Stimulated activated CD8-positive, alpha-beta memory T cell treated with anti-CD3 and anti-CD28 coated beads, Interleukin-2, amount 100 ng/mL, for 48 hours (primary cell): ENCODE measurements at regions not wholly inside any gene's neighbourhood (a gene's known extent, or its start where the extent isn't known, plus 50 kb on each side); places are given as distances from the start of the nearest gene placed in this dataset.

Experiments used
- DNase-seq, 2 donors: peaks; one replicate each; pipeline ENCODE4 v3.0.0-alpha.2; 2020; ENCODE audit warnings: low read depth in 2 of 2

GRCh38 chr2:103734911-103735310 lies 973.1 kb downstream of the TMEM182 start:
- no peak for DNase-seq

DNA sequence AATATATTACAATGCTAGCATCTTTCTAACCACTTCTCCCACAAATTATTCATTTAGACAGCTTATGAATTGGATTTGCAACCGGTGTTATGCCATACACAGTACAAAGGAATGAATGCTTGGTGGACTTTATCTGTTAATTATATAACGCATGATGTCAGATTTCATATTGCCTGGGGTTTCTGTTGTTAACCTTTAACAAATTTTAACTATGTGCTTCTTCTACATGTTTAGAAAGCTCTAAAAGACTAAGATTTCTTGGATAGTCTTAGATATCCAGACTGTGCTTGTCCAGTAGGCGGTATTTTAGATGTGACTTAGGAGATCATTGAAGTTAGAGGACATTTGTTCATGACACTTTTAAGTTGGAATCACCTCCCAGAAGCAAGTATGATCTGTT lies 976.3 kb downstream of the TMEM182 start:
- no peak for DNase-seq

- DNase-seq, result no peak
Measured at GRCh38 chr2:103738606-103739005, 976.8 kb downstream of the TMEM182 start.

- no peak for DNase-seq
Measured at GRCh38 chr2:103739186-103739585, 977.4 kb downstream of the TMEM182 start.

- DNase-seq, result no peak
Measured at GRCh38 chr2:103739921-103740320, 978.1 kb downstream of the TMEM182 start.

- no peak for DNase-seq
Measured at GRCh38 chr2:103740631-103741030, 978.8 kb downstream of the TMEM182 start.

DNA sequence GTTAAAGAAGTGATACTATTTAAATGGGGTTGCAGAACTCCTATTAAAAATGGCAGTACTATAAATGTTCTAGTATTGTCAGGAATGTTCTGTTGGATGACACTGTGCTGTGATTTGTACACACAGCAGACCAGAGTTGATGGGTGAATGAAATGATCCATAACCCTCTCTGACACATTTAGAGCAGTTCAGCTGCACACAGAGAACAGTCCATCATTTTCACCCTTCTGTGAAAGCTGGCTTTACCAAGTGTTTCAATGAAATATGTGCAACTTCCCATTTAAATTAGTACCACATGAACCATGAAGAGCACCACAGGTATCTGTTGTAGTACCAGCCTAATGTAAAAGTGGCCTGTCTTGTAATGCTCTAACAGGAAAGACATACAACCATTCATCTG lies 981.4 kb downstream of the TMEM182 start:
- DNase-seq, result no peak

GRCh38 chr2:103754530-103754929 lies 992.7 kb downstream of the TMEM182 start:
- no peak for DNase-seq

GRCh38 chr2:103773884-103774283 lies 1012.1 kb downstream of the TMEM182 start:
- DNase-seq, result no peak

DNA sequence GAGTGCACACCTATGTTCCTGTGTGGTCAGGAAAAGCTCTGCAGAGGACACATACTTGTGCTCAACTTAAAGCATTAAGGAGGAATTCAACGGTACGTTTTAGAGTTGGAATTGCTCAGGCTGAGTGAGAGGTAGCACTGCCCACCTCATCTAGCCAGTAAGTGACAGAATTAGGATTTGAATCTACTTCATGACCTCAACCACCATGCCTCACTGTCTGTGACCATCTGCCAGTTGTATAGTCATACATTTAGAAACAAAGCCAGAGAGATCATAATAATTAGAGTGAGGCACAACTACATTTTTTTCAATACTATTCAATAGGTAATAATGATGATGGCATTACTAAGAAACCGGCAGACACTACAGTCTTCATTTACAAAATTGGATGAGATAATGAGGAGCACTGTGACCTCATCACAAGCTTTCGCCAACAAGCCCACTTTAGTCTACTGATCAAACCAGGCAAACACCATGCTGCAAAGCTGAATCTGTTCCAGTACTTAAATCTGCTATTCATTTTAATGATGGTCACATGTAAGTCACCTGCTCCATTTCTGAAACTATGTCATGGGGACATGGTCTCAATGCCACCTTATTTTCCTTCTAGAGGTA lies 1018.4 kb downstream of the TMEM182 start:
- no peak for DNase-seq

DNA sequence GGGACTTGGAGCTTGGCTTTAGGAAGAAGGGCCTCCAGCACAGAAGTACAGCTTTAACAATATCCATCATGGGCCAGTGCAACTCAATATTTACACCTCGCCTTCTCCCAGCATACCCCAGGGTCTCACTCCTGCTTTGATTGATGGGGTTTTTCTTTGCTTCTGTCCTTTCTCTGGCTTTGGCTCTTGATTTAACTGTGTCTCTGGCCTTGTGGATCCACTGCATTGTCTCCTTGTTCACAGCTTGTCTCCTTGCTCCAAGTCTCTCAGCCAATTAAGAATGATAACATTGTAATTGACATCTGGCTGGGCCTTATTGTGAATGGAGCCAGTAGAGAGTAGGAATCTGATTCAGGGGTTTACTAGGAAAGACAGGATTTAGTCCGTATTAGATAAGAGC lies 1019.5 kb downstream of the TMEM182 start:
- no peak for DNase-seq

DNA sequence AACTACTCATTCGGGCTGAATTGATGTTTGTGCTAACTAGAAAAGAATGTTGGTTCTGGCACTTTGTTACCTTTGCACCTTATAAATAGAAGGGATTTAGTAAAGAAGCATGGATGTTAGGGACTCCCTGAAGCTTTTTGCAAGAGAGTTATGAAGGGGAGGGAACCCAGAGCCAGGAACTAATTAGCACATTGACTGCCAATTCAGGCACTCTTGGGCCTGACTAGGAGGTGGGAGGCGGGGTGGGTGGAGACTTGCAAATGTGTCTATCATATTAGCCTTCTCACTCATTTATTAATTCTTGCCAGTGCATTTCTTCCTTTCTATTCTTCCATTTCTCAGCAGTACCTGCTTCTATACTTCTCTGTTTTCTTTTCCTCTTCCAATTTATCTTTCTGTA lies 1022.4 kb downstream of the TMEM182 start:
- DNase-seq, result no peak

DNA sequence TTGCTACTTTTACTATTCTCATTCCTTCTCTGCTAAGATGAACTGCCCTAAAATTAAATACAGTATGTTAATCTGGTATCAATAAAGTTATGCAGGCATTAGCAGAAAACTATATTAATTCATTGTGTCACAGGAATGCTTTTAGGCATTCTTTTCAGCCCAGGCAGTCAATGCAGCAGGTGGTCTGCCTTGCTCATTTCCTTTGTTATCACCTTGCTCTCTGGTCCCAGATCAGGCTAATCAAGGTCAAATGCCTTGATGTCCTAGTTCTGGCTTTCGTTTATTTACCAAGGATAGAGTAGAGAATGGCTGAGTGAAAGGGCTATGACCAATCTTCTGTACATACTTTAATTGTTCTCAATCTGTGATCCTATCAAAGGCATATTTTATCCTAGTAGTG lies 1023.6 kb downstream of the TMEM182 start:
- no peak for DNase-seq

DNA sequence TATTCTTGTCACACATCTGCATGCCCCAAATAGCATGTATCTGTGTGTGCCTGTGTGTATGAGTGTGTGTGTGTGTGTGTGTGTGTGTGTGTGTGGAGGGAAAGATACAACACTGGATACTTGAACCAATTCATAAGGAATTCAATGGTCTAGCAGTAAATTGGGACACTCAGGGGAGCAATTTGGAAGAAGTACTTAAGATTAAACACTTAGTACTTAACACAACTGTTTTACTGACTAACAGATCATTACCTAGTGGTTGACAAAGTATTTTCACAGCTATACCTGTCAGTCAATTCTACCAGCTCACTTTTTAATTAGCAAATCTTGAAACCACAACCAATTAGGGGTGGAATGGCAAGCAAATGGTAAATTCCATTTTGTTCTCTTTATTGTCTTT lies 1024.1 kb downstream of the TMEM182 start:
- DNase-seq, result no peak

GRCh38 chr2:103788389-103788788 lies 1026.6 kb downstream of the TMEM182 start:
- DNase-seq, result no peak

DNA sequence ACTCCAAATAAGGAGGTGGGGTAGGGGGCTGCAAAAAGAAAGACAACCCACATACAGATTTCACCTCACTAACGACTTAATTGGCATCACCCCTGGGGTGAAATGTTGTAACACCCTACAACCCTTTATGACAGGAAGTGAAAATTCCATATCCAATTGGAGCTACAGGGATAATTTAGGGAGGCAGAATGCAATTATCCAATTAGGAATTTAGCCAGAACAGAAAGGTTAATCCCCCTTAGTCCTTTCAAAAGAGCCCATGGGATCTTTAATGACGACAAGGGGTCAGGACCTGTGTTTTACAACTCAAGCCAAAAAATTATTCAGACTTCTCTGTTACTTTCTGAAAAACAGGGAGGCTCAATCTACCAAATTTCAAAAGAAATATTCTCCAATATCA lies 1027.1 kb downstream of the TMEM182 start:
- DNase-seq, result no peak

- no peak for DNase-seq
Measured at GRCh38 chr2:103789381-103790095, 1027.7 kb downstream of the TMEM182 start.

DNA sequence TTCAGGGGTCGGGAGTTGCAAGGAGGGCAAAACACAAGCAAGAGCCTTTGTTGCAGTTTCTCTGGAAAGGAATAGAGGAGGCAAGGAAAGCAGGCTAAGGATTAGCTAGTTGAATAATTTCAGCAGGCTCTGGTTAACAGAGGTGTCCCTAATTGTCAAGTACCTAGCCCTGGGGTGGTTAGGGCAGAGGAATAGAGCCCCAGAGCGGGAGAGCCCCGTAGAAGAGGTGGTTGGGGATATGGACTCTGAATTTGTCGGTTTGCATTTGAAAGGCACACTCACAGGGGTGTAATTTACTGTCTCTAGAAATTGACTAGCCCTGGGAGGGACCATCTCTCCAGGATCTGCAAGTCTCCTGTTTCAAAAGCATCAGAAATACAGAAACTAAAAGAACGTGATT lies 1030.2 kb downstream of the TMEM182 start:
- DNase-seq, result no peak

DNA sequence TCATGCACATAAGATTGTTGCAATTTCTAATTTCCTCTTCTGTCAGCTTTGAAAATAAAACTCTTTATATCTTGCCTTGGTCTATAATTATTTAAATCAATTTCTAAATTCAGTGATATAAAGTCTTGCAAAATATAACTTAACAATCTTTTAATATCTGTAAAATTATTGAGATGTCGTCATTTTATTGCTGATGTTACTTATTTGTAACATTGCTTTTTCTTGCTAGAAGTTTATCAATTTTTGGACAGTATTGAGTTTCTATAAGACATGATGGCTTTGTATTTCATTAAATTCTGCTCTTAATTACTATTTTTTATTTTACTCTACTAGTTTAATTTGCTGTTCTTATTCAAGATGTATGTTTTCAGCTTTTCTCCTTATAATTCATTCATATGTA lies 1036.5 kb downstream of the TMEM182 start:
- no peak for DNase-seq

DNA sequence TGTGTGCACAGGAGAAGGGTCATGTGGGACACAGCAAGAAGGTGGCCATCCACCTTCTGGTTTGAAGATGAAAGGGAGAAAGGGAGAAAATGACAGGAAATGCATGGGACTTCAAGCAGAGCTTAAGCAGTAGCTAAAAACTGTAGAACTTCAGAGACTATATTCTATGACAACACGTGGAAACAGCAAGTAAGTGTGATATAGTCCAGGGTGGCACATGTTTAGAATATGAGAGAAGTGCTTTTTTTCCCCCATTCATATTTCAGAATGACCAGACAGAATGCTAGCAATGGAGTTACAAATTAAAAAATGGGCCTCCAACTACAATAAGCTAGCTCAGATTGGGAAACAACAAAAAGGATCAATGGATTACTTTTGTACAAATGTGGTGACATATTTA lies 1042.2 kb downstream of the TMEM182 start:
- no peak for DNase-seq

- DNase-seq, result no peak
Measured at GRCh38 chr2:103805746-103806145, 1043.9 kb downstream of the TMEM182 start.

DNA sequence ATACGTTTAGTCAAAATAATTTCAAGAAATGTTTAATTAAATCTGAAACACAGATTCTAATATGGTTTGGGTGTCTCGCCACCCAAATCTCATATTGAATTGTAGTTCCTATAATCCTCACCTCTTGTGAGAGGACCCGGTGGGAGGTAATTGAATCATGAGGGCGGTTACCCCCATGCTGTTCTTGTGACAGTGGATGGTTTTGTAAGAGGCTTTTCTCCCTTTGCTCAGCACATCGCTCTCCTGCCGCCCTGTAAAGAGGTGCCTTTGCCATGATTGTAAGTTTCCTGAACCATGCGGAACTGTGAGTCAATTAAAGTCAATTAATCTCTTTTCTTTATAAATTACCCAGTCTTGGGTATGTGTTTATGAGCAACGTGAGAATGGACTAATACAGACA lies 1045.1 kb upstream of the POU3F3 start:
- DNase-seq, result no peak

- DNase-seq, result no peak
Measured at GRCh38 chr2:103809415-103809814, 1044.5 kb upstream of the POU3F3 start.

DNA sequence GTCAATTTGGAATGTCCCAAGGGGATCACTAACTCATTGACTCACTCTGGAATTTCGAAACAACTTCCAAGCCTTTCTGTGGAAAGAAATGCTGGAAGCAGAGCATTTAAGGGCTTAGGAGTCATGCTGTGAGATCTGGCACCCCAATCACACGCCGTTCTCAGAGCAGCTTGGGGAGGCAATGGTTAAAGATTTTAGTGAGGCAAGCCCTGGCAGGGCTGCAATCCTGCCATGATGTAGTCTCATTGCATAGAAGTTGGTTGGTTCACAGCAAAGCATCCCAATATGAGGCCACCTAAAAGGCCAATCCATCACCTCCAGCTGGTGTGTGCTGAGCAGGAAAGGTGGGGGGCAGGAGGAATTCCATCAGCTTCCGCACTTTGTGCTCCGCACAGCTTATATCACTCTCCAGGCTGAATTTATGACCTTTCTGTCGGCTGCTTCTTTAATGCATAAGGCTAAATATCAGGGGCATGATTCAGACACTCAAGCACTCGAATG lies 1043.9 kb upstream of the POU3F3 start:
- no peak for DNase-seq
